Pons (tissue), 1 donor: ENCODE measurements at regions not wholly inside any gene's neighbourhood (a gene's known extent, or its start where the extent isn't known, plus 50 kb on each side); places are given as distances from the start of the nearest gene placed in this dataset.

Experiments used
- DNase-seq: peaks from one replicate; pipeline ENCODE4 v3.0.0-alpha.2; 2016; ENCODE audit warnings: low spot score

DNA sequence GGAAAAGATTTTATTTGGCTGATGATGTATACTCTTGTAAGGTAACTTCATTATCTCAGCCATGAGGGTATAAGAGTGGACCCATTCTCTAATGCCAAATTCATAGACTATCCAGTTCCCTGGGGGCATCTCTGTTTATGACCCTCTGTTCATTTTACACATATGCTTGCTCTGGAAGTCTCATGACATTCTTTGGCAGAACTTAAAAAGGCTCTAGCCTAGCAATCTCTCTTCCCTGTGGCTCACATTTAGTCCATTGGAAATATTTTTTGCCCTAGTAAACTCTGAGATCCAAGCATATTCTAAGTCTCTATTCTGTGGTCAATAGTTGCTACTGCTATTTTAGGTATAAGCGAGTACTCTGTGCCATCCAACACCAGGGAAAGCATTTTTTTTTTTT, 1201.8 kb upstream of the ZEB2 start:
- DNase-seq, result no peak

DNA sequence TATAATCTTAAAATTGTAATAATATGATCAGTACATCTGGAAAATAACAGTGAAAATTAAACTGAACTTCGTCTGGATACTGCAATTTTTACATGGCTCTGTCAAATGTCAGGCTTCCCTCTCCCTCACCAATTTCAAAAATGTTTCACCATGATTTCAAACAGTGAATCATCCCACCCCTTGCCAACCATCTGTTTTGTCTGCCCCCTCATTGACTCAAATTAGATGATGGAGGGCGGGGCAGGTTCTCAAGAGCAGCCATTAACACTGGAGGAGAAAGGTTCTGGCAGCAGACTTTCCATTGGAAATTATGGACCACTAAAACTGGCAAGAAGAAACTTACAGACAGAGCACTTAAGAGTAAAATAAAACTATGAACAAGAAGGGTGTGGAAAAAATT, 1195.7 kb upstream of the ZEB2 start:
- no peak for DNase-seq

DNA sequence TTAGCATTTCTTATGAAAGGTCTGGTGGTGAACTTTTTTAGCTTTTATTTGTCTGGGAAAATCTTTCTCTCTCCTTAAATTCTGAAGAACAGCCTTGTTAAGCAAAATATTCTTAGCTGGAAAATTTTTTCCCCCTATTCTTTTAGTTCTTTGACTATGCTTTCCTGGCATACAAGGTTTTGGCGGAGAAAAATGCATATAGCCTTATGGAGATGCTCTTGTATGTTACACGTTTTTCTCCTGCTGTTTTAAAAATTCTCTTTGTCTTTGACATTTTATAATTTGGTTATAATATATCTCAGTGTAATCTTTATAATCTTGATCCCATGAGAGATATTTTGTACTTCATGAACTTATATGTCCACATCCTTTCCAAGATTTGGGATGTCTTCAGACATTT, 1190.4 kb upstream of the ZEB2 start:
- no peak for DNase-seq

DNA sequence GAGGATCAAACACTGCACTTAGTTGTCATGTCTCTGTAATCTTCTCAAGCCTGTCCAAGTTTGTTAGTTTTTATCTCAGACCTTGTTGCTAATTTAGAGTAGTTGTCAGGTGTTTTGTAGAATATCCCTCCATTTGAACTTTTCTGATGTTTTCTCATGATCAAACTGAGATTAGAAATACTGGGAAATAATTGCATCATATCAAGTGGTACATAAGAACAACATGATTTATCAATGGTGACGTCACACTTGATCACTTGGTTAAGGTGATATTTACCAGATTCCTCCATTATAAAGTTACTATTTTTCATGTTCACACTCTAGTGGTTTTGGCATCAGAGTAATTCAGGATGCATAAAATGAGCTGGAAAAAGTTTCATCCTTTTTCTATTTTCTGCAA, 1182.4 kb upstream of the ZEB2 start:
- DNase-seq, result no peak

DNA sequence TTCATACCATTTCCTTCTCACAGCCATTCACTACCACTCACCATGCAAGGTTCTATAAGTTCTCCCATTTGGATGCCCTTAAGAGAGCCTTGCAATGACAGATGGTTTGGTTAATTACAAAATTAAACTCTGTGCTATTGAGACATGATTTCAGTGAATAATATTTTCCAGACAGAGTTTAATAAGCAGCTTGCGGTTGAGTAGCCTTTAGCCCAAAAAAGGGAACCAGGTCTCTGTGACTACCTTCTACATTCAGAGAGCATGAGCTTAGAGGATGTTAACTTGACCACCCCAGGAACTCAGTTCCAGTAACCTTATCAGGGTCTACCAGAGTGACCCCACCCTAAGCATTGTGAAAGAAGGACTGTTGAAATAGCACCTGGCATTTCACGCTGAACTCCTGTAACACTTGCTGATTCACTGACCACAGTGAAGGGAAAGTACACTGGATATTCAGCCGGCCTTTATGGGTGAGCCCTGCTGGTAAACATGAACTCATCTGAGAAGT, 1173.1 kb upstream of the ZEB2 start:
- DNase-seq, result peak; percentile 24

DNA sequence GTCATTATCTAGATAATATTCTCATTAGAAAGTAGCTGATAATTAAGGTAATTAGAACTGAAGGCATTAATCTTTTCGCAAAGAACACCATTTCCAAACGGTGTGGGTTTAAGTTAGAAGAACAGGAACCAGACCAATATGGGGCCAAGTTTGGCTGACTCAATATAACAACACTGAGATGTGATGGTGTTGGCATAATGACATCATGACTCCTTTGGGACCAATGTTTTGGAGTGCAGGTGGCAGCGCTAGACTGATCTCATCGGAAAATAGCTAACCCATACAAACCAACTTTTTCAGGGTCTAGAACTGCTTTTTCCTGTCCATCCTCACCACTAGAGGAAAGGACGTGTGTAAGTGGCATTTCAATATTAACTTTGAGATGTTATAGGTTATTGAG, 1171.7 kb upstream of the ZEB2 start:
- no peak for DNase-seq

DNA sequence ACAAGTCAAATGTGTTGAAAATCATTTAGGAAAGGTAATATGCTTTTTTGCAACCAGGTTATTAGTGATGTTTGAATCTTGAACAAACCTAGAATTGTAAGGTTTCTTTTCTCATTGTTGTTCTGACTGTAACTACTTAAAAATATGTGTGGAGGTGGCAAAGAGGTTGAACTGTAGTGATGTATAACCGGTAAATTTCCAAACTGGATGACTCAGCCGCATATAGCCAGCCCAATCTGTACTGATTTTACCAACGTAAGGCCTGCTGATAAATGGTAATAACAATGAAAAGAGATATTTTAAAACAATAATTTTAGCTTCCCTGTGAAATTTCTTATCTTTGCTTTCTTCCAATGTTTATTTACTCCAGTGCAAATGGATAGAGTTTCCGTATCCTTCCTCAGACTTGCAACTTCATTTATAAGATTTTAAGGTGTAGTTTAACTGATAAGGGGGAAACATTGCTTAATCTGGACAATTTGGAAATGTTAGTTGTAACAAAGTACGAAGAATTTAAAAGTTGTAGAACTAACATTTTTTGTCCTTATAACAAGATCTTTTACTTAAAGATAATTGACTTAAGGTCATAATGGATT, 1170.4 kb upstream of the ZEB2 start:
- DNase-seq, result no peak

DNA sequence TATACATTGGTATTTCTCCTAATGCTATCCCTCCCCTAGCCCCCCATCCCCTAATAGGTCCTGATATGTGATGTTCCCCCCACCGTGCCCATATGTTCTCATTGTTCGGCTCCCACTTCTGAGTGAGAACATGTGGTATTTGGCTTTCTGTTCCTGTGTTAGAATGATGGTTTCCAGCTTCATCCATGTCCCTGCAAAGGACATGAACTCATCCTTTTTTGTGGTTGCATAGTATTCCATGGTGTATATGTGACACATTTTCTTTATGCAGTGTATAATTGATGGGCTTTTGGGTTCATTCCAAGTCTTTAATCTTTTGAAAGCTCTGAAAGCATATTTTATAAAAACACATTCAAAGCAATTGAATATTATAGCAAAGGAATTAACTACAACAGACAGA, 1169.4 kb upstream of the ZEB2 start:
- no peak for DNase-seq

DNA sequence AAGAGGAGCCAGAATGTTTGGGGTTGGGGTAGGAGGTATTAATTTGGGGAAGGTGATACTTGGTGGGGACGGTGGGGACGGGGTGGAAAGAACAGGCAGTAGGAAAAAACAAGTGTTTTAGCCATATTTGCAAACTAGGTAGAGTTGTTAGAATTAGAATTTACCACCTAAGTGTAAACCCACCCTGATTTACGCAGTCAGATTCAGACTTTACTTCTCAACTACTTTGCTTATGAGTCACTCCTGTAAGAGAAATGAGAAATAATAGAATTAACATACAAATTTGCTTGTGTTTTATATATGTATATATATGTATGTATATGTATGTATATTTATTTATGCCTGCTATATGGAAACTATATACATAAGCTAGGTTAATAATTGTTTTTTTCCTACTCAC, 1168.2 kb upstream of the ZEB2 start:
- no peak for DNase-seq

DNA sequence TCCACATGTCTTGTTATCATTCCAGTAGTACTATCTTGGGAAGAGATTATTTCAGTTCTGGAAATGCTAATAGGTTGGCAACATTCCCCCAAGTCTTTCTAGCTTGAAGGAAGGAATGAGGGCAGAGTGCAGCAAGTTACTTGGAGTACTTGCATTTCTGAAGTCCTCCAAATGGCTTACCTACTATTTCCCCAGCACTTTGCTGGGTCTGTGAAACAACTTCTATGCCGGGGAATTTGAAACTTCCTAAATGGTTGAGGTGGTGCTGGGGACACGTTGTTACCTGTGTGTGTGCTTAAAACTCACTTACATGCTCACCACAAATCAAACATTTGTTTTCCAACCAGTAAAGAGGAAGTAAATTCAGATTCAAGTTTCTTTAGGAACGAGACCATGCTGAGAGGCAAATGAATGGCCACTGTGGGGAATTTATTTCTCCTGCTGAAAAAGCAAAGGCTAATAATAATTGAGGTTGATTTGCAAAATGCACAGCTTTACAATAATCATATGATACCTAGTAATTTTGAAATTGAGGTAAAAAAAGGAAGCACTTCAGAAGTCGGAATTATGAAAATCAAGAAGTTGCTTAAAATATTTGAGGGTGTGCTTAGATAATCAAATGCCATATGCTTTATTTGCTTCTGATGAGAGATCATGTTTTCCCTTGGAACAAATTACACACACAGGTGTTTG, 1167.7 kb upstream of the ZEB2 start:
- peak; percentile 7 for DNase-seq

DNA sequence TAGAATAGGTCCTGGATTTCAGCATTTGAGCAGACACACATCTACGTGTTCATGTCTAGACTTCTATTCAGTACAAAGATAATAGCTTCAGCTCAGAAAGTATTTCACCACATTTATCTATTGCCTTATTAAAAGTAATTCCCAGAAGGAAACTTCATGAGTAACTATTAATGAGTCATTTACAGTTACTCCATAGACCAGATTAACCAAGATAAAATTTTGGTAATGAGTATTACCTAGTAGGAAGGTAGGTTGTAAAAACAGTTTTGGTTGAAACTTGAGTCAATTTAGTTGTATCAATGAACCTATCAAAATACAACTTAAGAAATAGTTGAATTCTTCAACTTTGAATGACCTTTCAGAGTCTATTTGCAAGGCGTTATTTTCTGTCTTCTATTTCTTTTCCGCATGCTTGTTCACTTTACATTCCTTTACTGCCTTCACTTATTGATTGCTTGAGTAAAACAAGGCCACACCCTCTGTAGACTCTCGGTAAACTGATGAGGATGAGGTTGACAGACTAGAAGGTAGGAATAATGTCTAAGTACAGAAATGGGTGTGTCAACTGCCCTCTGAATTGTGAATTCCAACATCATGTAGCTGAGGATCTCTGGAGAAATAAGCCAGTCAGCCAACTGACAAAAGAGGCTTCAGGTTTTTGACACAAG, 1165.6 kb upstream of the ZEB2 start:
- no peak for DNase-seq

DNA sequence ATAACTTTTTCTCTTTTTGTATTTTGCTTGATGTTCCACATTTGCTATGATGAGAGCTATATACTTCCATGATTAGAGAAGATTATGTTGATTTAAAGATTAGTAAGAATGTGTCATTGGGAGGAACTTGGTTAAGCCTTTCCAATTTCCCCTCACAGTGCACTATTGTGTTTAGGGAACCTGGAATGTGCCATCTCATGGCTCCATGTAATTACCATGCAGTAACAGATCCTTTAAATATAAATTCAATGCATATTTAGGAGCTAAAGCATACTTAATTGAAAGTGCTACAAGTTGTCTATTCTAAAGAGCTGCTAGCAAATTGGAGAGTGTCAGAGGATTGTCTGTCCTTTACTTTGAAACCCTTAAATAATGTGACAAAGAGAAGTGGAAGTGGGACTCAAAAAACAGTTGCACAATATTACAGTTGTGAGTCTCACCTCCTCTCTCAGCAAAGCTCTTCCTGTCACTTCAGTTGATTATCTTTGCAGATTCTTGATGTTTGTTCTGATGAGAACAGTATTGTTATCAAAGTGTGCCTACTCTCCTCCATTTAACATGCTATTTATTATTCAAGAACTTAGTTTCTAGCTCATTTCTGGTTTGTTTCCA, 1162.7 kb upstream of the ZEB2 start:
- peak; percentile 9 for DNase-seq

DNA sequence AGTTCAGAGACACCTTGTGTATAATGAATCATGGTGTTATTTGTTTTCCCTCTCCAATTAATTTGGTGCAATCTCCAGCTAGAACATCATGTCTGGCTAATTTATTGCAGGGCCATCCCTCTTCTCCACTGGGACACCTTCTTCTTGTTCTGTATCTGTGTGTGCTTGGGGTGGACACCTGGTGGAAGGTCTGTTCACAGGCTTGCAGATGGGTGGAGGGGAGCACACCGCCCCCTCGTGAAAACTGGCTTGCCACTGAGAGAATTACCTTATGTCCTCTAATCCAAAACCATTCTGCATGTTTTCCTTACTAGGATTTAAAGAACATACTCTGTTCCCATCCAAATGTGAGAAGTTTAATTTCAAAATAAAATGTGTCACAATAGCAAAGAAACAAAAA, 1160.4 kb upstream of the ZEB2 start:
- DNase-seq, result no peak

DNA sequence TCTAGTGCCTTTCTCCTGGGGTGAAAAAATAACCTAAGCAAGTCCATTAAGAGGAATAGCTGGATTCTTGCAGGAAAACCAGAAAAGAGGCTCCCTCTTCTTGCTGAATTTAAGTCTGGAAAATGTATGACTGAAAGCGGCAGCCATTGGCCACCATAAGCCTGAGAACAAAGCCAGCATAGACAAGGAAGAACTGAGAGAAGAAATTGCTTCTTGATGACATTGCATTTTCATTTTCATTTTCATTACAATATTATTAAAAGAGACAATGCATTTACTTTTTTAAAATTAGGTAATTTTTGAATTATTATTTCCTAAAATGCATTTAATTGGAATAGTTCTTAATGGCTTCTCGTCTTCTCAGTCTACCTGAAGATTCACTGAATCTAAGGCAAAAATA, 1157.5 kb upstream of the ZEB2 start:
- no peak for DNase-seq

DNA sequence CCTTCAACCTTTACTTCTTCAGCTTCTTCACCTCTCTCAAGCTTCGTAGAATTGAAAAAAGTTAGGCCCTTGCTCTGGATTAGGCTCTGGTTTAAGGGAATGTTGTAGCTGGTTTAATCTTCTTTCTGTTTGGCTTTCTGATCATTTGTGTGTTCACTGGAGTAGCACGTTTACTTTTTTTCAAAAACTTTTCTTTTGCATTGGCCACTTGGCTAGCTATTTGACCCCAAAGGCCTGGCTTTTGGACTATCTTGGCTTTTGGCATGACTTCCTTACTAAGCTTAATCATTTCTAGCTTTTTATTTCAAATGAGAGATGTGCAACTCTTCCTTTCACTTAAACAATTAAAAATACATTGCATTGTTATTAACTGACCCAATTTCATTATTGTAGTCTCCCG, 1154.8 kb upstream of the ZEB2 start:
- DNase-seq, result no peak

DNA sequence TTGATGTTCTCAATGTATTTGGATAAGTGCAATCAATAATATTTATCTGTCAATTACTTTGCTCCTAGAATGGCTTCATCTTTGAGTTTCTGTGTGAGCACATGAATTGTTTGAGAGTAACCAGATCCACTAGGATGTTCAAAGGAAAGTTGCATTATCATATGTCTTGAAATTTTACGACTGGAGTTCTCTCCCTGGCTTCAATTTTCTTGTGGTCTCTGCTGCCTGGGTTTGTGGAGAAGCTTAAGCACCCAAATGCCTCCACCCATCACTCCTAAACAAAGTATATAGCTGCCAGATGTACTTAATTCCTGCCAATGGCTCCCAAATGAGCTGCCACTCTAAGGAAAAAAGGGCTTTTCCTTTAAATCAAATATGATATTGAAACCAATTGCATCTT, 1149.4 kb upstream of the ZEB2 start:
- DNase-seq, result no peak

DNA sequence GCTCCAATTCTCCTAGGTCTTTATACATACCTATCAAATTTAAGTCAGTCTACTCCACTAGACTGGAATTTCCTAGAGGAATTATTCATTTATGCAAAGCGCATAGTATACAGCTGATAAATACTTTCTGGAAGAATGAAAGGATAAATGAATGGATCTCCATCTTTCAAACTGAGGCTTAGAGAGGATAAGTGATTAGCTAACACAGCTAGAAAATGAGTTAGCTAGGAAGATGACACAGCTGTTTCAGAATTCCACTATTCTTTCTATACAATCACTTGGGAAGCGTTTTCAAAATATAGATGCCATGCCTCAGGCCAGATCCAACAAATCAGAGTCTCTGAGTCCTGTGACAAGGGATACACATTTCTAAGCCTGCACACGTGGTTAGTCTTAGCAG, 1146.6 kb upstream of the ZEB2 start:
- no peak for DNase-seq

DNA sequence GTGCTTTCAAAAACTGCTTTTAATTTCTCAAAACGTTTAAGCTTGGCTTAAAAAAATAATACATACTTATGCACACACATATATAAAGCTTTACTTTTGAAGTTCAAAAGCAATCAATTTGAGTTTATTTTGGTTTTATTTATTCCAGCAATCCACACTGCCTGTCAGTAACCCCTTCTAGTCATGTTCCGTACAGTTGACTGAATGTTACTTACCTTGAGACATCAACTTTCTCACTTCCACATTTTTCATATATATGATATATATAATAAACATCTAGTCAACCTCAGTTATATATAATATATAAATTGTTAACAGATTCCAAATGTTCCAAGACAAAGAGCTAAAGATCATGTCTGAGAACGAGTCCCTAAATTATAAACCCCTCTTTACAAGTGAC, 1137.3 kb upstream of the ZEB2 start:
- DNase-seq, result no peak

DNA sequence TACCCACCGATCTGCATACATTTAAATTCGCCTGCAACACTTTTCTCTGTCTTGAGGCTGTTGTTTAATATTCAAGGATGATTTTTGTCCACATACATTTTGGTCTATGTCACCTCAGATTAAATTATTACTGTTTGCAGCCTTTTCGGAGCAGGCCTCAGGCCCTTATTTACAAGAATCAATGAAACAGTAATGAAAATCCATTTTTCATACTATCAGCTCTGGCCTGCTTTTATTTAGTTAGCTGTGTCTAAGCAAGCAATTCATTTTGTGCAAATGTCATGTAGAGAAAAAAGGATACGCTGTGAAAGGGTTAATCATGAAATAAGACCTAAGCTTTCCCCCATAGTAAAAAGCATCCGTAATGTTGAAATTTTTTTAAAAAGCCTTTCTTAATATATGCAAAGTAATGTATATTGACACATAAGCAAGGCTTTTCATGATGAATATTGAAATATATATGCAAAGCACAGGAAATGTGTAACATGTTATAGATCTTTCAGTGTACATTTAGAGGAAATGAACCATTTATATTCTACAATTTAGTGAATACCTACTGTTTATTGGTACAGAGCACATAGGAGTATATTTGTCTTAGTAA, 1135.3 kb upstream of the ZEB2 start:
- no peak for DNase-seq

DNA sequence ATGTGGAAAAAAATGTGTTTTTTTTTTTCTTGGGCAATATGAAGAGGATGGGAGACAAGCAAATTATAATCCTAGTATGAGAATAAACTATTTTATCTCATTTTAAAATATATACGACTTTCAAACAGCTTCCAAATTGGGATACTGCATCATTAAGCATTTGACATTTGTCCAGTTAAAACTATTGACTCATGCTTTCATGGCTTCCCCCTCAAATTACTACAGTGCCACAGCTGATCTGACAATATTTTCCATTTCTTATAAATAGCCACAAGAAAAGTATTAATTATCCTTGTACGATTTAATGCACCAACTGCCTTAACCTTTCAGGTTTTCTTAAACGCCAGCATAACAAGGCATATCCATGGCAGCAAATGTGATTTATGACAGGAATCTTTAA, 1134.8 kb upstream of the ZEB2 start:
- DNase-seq, result no peak

DNA sequence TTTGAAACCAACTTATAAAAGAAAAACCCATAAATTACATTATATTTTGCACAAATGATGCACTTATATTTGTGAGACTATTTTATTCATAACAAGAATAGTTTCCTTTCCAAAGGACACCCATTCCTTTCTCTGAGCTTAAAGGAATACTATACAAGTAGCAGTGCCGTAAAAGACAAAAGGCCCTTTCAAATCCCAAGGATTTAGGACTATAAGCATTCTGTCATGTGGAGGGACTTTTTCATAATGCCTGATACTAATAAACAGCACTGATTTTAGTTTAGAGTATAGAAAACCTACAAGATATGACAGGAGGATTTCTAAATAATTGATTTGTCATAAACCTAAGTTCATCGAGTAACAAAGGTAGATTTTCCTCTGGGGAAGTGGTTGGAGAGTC, 1134.2 kb upstream of the ZEB2 start:
- DNase-seq, result no peak

DNA sequence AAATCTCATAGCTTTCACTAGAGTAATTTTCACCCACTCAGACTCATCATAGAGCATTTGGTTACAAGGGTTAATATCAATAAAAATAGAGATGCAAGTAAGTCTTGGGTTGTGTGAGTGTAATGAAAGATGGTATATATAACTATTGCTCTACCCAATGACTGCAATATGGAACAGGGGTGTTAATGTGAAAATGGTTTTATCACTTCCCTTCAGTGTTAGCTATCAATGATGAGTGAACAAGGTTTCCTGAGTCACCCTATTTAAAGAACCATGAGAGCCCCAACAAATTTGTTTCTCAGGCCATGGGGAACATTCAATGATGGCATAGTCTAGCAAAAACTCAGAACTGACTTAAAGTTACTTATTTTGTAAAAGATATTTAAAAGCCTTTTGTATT, 1133.6 kb upstream of the ZEB2 start:
- no peak for DNase-seq
